Endodermal cell (in vitro differentiated cells): ENCODE measurements at regions not wholly inside any gene's neighbourhood (a gene's known extent, or its start where the extent isn't known, plus 50 kb on each side); places are given as distances from the start of the nearest gene placed in this dataset.

Source experiments
- DNase-seq: peaks from one replicate; pipeline ENCODE4 v3.0.0-alpha.2; 2017
- H3K27ac ChIP-seq: 2 replicates; pipeline ENCODE4 v1.5.1; 2013; ENCODE audit warnings: mild to moderate bottlenecking, low read depth, low read length, moderate library complexity
- H3K27me3 ChIP-seq: 2 replicates; pipeline ENCODE4 v1.6.1; 2013; ENCODE audit warnings: mild to moderate bottlenecking, low read length, moderate library complexity; ENCODE audit not compliant: insufficient read depth, control insufficient read depth, poor library complexity, severe bottlenecking
- H3K36me3 ChIP-seq: 2 replicates; pipeline ENCODE4 v1.7.0; 2013; ENCODE audit warnings: mild to moderate bottlenecking, low read length, moderate library complexity; ENCODE audit not compliant: control insufficient read depth, insufficient read depth
- H3K4me1 ChIP-seq: one replicate; pipeline ENCODE4 v1.7.0; 2013; ENCODE audit warnings: low read length; ENCODE audit not compliant: control insufficient read depth, insufficient read depth
- H3K4me3 ChIP-seq: 2 replicates; pipeline ENCODE4 v1.5.1; 2013; ENCODE audit warnings: mild to moderate bottlenecking, low read length, moderate library complexity
- H3K9ac ChIP-seq: 2 replicates; pipeline ENCODE4 v1.6.1; 2013; ENCODE audit warnings: mild to moderate bottlenecking, low read length, moderate library complexity; ENCODE audit not compliant: poor library complexity, severe bottlenecking; ENCODE audit errors: extremely low read depth
- H3K9me3 ChIP-seq: 2 replicates; pipeline ENCODE4 v1.6.1; 2013; ENCODE audit warnings: mild to moderate bottlenecking, low read length, moderate library complexity; ENCODE audit not compliant: control insufficient read depth
- H3K27ac Mint-ChIP-seq: 2 replicates; pipeline ENCODE4 v1.8.0; 2020; ENCODE audit warnings: mixed read lengths
- H3K27me3 Mint-ChIP-seq: 2 replicates; pipeline ENCODE4 v1.8.0; 2021; ENCODE audit warnings: mild to moderate bottlenecking, mixed read lengths; ENCODE audit not compliant: insufficient read depth
- H3K36me3 Mint-ChIP-seq: 2 replicates; pipeline ENCODE4 v1.8.0; 2020; ENCODE audit warnings: low read depth, mixed read lengths
- H3K4me1 Mint-ChIP-seq: 2 replicates; pipeline ENCODE4 v1.8.0; 2020; ENCODE audit warnings: mixed read lengths
- H3K4me3 Mint-ChIP-seq: 2 replicates; pipeline ENCODE4 v1.8.0; 2020; ENCODE audit warnings: mild to moderate bottlenecking, moderate library complexity, mixed read lengths
- H3K9me3 Mint-ChIP-seq: 2 replicates; pipeline ENCODE4 v1.8.0; 2020; ENCODE audit warnings: mild to moderate bottlenecking, mixed read lengths
- CTCF ChIP-seq: fragments of 200-600 bp; sonication (generic); conservative IDR thresholded peaks from 2 replicates; pipeline ENCODE4 v1.5.0; 2021; ENCODE audit warnings: antibody characterized with exemption, mild to moderate bottlenecking
- WGBS, 2 experiments: methylation state at CpG; one replicate each; pipeline versions ENCODE4 v1.1.5 to v1.1.7; 2013; ENCODE audit warnings: missing lambda C conversion rate in 2 of 2, mixed read lengths in 1 of 2; ENCODE audit not compliant: insufficient coverage in 1 of 2, insufficient read length in 1 of 2; 5-methylcytosine and 5-hydroxymethylcytosine counted together

- Histone ChIP-seq H3K27ac (no peak overlapping the region), H3K36me3 (no peaks in the 10 kb centered on the region), H3K27me3 (peaks cover 28% of the 10 kb centered on the region), H3K4me1 (no peaks in the 10 kb centered on the region), H3K4me3 (no peak overlapping the region), H3K9me3 (no peaks in the 10 kb centered on the region), H3K9ac (no peak overlapping the region)
- peaks cover 16% of the 10 kb centered on the region for H3K27me3 Mint-ChIP-seq
- 84 to 91% methylated on average over 2 of the region's 2 CpGs for WGBS, 2 experiments
- DNase-seq: no peak
- H3K27ac Mint-ChIP-seq: no peak overlapping the region
- H3K36me3 Mint-ChIP-seq: no peaks in the 10 kb centered on the region
- TF ChIP-seq CTCF: no peak
- no peak overlapping the region for H3K4me3 Mint-ChIP-seq
- no peaks in the 10 kb centered on the region for H3K4me1 Mint-ChIP-seq
- no peaks in the 10 kb centered on the region for H3K9me3 Mint-ChIP-seq
Measured at GRCh38 chr17:33838281-33838680, 416.8 kb upstream of the CCL2 start.

GRCh38 chr17:33847900-33848299, 407.2 kb upstream of the CCL2 start:
- peaks cover 17% of the 10 kb centered on the region for H3K27me3 Mint-ChIP-seq
- DNase-seq: no peak
- no peak overlapping the region for H3K27ac Mint-ChIP-seq

DNA sequence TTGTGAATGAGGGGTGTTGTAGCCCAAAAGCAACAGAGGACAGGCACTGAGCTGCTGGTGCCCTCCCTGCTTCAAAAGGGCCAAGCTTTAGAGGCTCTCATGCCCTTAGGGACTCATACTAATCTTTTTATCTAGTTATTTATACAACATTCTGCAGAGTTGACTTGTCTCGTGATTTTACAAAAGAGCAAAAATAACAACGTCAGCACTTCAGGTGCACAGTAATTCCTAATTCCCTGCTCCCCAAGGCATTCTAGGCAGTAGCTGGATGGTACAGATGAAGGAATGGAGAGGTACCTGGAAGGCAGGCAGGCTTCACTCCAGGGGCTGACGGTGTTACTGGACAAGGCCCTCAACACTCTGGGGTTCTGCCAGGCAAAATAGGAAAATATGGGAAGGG, 406.7 kb upstream of the CCL2 start:
- H3K4me1 Mint-ChIP-seq: no peaks in the 10 kb centered on the region
- DNase-seq: no peak
- no peak overlapping the region for H3K4me3 ChIP-seq
- no peaks in the 10 kb centered on the region for H3K4me1 ChIP-seq
- H3K36me3 Mint-ChIP-seq: no peaks in the 10 kb centered on the region
- no peaks in the 10 kb centered on the region for H3K9me3 Mint-ChIP-seq
- no peak overlapping the region for H3K27ac ChIP-seq
- no peaks in the 10 kb centered on the region for H3K9me3 ChIP-seq
- no peaks in the 10 kb centered on the region for H3K27me3 ChIP-seq
- WGBS, 2 experiments: 96% methylated on average over 3 of the region's 3 CpGs; no CpG with 5 or more reads in 1 of the 2 experiments
- no peak overlapping the region for H3K9ac ChIP-seq
- no peak for TF ChIP-seq CTCF
- H3K27ac Mint-ChIP-seq: no peak overlapping the region
- H3K36me3 ChIP-seq: no peaks in the 10 kb centered on the region
- no peak overlapping the region for H3K4me3 Mint-ChIP-seq
- peaks cover 23% of the 10 kb centered on the region for H3K27me3 Mint-ChIP-seq

More at GRCh38 chr17:33847900-33848299, 407.2 kb upstream of the CCL2 start:
- Mint-ChIP-seq H3K4me3 (no peak overlapping the region), H3K9me3 (no peaks in the 10 kb centered on the region), H3K36me3 (no peaks in the 10 kb centered on the region), H3K4me1 (no peaks in the 10 kb centered on the region)
- Histone ChIP-seq H3K4me3 (no peak overlapping the region), H3K27me3 (no peaks in the 10 kb centered on the region), H3K9ac (no peak overlapping the region), H3K9me3 (no peaks in the 10 kb centered on the region), H3K36me3 (no peaks in the 10 kb centered on the region), H3K4me1 (no peaks in the 10 kb centered on the region), H3K27ac (no peak overlapping the region)
- TF ChIP-seq CTCF: no peak
- WGBS, 2 experiments: 77 to 82% methylated on average over 3 to 4 of the region's 4 CpGs
